ENCODE measurements at regions not wholly inside any gene's neighbourhood (a gene's known extent, or its start where the extent isn't known, plus 50 kb on each side); places are given as distances from the start of the nearest gene placed in this dataset.

DNA sequence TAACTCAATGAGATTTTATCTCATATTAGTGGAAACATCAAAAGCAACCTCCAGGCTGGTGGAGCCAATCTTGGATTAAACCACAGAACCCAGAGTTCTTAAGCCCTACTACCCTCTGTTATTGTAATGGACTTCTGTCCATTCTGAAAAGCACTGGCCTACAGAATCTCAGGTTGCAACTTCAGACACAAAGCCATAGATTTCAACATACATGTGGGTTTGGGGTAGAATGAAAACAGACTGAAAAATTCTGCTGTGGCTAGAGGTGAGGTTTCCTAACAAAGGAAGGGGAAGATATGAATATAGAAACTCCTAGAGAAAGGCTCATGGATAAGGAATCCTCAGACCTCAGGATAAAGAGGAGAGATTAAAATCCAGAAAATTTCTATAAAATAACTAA is 569.8 kb upstream of the RIOK2 start:
- Mint-ChIP-seq H3K27me3 (no peaks in the 10 kb centered on the region), H3K27ac (no peak overlapping the region), H3K4me1 (ENCODE audit: low read depth) (no peaks in the 10 kb centered on the region), H3K4me3 (no peak overlapping the region), H3K9me3 (no peaks in the 10 kb centered on the region), H3K36me3 (ENCODE audit: low read depth) (no peaks in the 10 kb centered on the region)
- DNase-seq = no peak
- ChIA-PET CTCF (no interaction called here), POLR2A (no interaction called here)
- no peaks in the 10 kb centered on the region for H3K36me3 ChIP-seq (ENCODE audit: insufficient read depth, low read length)
- no peaks in the 10 kb centered on the region for H3K9me3 ChIP-seq (ENCODE audit: control insufficient read depth in 1 of 2, insufficient read depth in 1 of 2, low read length in 2 of 2)
- TF ChIP-seq, protein P1, sequence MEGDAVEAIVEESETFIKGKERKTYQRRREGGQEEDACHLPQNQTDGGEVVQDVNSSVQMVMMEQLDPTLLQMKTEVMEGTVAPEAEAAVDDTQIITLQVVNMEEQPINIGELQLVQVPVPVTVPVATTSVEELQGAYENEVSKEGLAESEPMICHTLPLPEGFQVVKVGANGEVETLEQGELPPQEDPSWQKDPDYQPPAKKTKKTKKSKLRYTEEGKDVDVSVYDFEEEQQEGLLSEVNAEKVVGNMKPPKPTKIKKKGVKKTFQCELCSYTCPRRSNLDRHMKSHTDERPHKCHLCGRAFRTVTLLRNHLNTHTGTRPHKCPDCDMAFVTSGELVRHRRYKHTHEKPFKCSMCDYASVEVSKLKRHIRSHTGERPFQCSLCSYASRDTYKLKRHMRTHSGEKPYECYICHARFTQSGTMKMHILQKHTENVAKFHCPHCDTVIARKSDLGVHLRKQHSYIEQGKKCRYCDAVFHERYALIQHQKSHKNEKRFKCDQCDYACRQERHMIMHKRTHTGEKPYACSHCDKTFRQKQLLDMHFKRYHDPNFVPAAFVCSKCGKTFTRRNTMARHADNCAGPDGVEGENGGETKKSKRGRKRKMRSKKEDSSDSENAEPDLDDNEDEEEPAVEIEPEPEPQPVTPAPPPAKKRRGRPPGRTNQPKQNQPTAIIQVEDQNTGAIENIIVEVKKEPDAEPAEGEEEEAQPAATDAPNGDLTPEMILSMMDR (IDR thresholded peaks at IDR 0.05) = no peak
- no peaks in the 10 kb centered on the region for H3K4me1 ChIP-seq (ENCODE audit: insufficient read depth, low read length)
- H3K4me3 ChIP-seq (ENCODE audit: low read length) = no peak overlapping the region
- no peak overlapping the region for H3K27ac ChIP-seq (ENCODE audit: low read depth in 1 of 2, low read length in 2 of 2)
- H3K27me3 ChIP-seq (ENCODE audit: control insufficient read depth in 1 of 2, insufficient read depth in 2 of 2, low read length in 2 of 2) = no peaks in the 10 kb centered on the region
- ATAC-seq (ENCODE audit: poor library complexity) = no peak
- intact Hi-C loops (cut with DNase I, micrococcal nuclease) = no loop called here

DNA sequence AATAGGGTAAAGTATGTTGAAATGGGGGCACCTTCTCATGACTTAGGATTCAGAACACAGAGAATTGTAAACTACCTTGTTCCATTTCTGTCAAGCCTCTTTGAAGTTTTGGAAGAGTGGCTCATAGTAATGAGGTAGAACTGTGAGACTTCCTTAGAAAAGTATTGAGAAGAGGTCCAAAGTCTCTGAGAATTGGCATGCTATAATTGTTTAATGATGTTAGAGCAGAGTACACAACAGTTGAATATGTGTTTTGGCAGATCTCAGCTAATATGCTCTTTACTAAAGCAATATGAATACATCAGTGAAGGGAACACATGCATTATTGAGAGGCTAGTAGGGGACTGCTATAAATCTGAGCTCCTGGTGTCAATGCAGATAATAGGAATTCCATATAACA is 579.4 kb upstream of the RIOK2 start:
- peaks cover 4% of the 10 kb centered on the region for H3K9me3 Mint-ChIP-seq

DNA sequence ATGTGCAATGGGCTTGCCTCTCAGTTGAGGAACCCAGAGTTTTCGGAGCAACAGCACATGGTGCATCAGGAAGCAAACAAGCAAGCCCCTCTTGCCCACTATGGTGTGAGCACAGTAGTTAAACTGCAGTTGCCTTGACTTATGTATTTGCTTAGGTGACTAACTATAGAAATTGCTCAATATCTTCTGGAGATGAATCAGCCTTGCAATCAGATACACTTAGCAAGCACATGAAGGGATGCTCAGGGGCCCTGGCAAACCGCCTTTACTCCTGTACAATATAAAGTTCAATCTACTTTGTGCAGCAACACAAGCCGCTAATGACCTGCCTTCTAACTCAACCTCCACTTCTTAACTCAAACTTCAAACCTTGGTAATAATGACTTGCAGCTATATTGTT is 581.7 kb upstream of the RIOK2 start:
- Mint-ChIP-seq H3K9me3 (peaks cover 4% of the 10 kb centered on the region), H3K4me3 (no peak overlapping the region), H3K36me3 (ENCODE audit: low read depth) (no peaks in the 10 kb centered on the region), H3K27ac (no peak overlapping the region), H3K4me1 (ENCODE audit: low read depth) (no peaks in the 10 kb centered on the region), H3K27me3 (no peaks in the 10 kb centered on the region)
- no peaks in the 10 kb centered on the region for H3K36me3 ChIP-seq (ENCODE audit: insufficient read depth, low read length)
- TF ChIP-seq, protein P1 (IDR thresholded peaks at IDR 0.05) = no peak
- H3K4me1 ChIP-seq (ENCODE audit: insufficient read depth, low read length) = no peaks in the 10 kb centered on the region
- intact Hi-C loops (cut with DNase I, micrococcal nuclease) = no loop called here
- H3K27ac ChIP-seq (ENCODE audit: low read depth in 1 of 2, low read length in 2 of 2) = no peak overlapping the region
- no peak overlapping the region for H3K4me3 ChIP-seq (ENCODE audit: low read length)
- ChIA-PET POLR2A (no interaction called here), CTCF (no interaction called here)
- ATAC-seq (ENCODE audit: poor library complexity) (no peak), DNase-seq (no peak)
- no peaks in the 10 kb centered on the region for H3K27me3 ChIP-seq (ENCODE audit: control insufficient read depth in 1 of 2, insufficient read depth in 2 of 2, low read length in 2 of 2)
- H3K9me3 ChIP-seq (ENCODE audit: control insufficient read depth in 1 of 2, insufficient read depth in 1 of 2, low read length in 2 of 2) = no peaks in the 10 kb centered on the region

More for the DNA sequence above, 579.4 kb upstream of the RIOK2 start:
- TF ChIP-seq, protein P1 (IDR thresholded peaks at IDR 0.05) = no peak
- Histone ChIP-seq H3K9me3 (ENCODE audit: control insufficient read depth in 1 of 2, insufficient read depth in 1 of 2, low read length in 2 of 2) (no peaks in the 10 kb centered on the region), H3K27me3 (ENCODE audit: control insufficient read depth in 1 of 2, insufficient read depth in 2 of 2, low read length in 2 of 2) (no peaks in the 10 kb centered on the region), H3K36me3 (ENCODE audit: insufficient read depth, low read length) (no peaks in the 10 kb centered on the region), H3K4me3 (ENCODE audit: low read length) (no peak overlapping the region), H3K27ac (ENCODE audit: low read depth in 1 of 2, low read length in 2 of 2) (no peak overlapping the region), H3K4me1 (ENCODE audit: insufficient read depth, low read length) (no peaks in the 10 kb centered on the region)
- Mint-ChIP-seq H3K27me3 (no peaks in the 10 kb centered on the region), H3K36me3 (ENCODE audit: low read depth) (no peaks in the 10 kb centered on the region), H3K4me1 (ENCODE audit: low read depth) (no peaks in the 10 kb centered on the region), H3K27ac (no peak overlapping the region), H3K4me3 (no peak overlapping the region)
- intact Hi-C loops (cut with DNase I, micrococcal nuclease) = no loop called here
- ATAC-seq (ENCODE audit: poor library complexity) (no peak), DNase-seq (no peak)
- POLR2A ChIA-PET = no interaction called here
- CTCF ChIA-PET = no interaction called here
